Liver (tissue), 3 donors: ENCODE measurements at regions not wholly inside any gene's neighbourhood (a gene's known extent, or its start where the extent isn't known, plus 50 kb on each side); places are given as distances from the start of the nearest gene placed in this dataset.
"Not testable (repeated sequence)": the region's sequence is repeated elsewhere in the genome, so short reads cannot be mapped to it uniquely, and the experiment has no call there.

Experiments
- GABPA ChIP-seq, 2 donors: IDR thresholded peaks in 1 of 2; conservative IDR thresholded peaks in 1 of 2; 2 replicates each; pipeline ENCODE4 v1.6.1; 2016; ENCODE audit warnings: antibody characterized with exemption in 2 of 2, mild to moderate bottlenecking in 1 of 2, moderate library complexity in 1 of 2
- HNF4A ChIP-seq, 2 donors: conservative IDR thresholded peaks; 2 replicates each; pipeline ENCODE4 v1.6.1; 2016; ENCODE audit warnings: antibody characterized with exemption in 2 of 2, mild to moderate bottlenecking in 2 of 2
- SP1 ChIP-seq: IDR thresholded peaks from 2 replicates; pipeline ENCODE4 v1.6.1; 2018; ENCODE audit warnings: antibody characterized with exemption, mild to moderate bottlenecking
- TAF1 ChIP-seq: conservative IDR thresholded peaks from 2 replicates; pipeline ENCODE4 v1.6.1; 2016; ENCODE audit warnings: antibody characterized with exemption, mild to moderate bottlenecking
- YY1 ChIP-seq: IDR thresholded peaks from 2 replicates; pipeline ENCODE4 v1.6.1; 2016; ENCODE audit warnings: antibody characterized with exemption, mild to moderate bottlenecking
- TF ChIP-seq, protein P1 (sequence below): fragments of 150-350 bp; IDR thresholded peaks from 2 replicates; pipeline ENCODE4 v1.5.1; 2017; ENCODE audit warnings: improper control_type of control experiment, low read depth, low read length; ENCODE audit not compliant: missing input control
- donor health status: healthy.
- donor health status: healthy.

DNA sequence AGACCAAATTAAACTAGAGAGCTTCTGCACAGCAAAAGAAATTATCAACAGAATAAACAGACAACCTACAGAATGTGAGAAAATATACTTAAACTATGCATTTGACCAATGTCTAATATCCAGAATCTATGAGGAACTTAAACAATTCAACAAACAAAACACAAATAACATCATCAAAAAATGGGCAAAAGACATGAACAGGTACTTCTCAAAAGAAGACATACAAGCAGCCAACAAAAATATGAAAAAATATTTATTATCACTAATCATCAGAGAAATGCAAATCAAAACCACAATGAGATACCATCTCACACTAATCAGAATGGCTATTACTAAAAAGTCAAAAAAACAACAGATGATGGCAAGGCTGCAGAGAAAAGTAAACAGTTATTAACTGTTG is 236.2 kb upstream of the FAT3 start:
- TF ChIP-seq HNF4A (conservative IDR thresholded peaks at IDR 0.05); TAF1; SP1; GABPA (IDR thresholded peaks at IDR 0.05 in 1 of 2, conservative IDR thresholded peaks at IDR 0.05 in 1 of 2); YY1: not testable (repeated sequence)
- TF ChIP-seq, protein P1, sequence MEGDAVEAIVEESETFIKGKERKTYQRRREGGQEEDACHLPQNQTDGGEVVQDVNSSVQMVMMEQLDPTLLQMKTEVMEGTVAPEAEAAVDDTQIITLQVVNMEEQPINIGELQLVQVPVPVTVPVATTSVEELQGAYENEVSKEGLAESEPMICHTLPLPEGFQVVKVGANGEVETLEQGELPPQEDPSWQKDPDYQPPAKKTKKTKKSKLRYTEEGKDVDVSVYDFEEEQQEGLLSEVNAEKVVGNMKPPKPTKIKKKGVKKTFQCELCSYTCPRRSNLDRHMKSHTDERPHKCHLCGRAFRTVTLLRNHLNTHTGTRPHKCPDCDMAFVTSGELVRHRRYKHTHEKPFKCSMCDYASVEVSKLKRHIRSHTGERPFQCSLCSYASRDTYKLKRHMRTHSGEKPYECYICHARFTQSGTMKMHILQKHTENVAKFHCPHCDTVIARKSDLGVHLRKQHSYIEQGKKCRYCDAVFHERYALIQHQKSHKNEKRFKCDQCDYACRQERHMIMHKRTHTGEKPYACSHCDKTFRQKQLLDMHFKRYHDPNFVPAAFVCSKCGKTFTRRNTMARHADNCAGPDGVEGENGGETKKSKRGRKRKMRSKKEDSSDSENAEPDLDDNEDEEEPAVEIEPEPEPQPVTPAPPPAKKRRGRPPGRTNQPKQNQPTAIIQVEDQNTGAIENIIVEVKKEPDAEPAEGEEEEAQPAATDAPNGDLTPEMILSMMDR = not testable (repeated sequence)
